Urothelium cell line (cell line): ENCODE measurements at regions not wholly inside any gene's neighbourhood (a gene's known extent, or its start where the extent isn't known, plus 50 kb on each side); places are given as distances from the start of the nearest gene placed in this dataset.
"Not testable (repeated sequence)": the region's sequence is repeated elsewhere in the genome, so short reads cannot be mapped to it uniquely, and the experiment has no call there.

ENCODE experiments used
- DNase-seq: peaks from one replicate; pipeline ENCODE4 v3.0.0; 2011; ENCODE audit warnings: low spot score, mixed read lengths
- FAIRE-seq: peaks from 2 replicates; lab custom pipeline; 2011; peaks lifted over from hg19 to GRCh38; lab: Jason Lieb, UNC

DNA sequence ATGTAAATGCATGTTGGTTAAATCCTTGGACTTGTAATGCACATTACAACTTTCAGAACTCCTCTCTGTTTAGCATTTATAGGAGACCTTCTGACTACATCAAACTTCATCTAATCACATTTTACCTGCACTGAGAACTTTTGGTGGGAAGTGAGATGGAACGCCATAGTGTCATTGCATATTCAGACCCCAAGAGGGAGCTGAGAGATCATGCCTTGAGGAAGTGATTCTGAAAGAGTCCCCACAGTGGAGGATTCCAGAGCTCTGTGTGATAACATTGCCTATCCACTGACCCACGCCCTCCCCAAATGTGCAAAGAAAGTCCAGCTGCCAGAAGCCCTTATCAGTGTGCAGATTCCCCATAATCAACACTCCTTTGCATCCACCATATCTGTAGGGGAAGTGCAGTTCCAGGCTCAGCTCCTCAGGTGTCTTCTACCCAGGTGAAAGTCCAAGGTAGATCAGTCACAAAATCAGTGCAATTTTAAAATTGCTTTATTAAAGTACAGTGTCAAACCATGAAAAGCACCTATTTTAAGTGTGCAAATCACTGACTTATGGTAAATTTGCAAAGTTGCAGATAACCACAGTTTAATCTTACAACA is 212.4 kb downstream of the RPIA start:
- FAIRE-seq (peak; percentile 84), DNase-seq (peak; percentile 58)

DNA sequence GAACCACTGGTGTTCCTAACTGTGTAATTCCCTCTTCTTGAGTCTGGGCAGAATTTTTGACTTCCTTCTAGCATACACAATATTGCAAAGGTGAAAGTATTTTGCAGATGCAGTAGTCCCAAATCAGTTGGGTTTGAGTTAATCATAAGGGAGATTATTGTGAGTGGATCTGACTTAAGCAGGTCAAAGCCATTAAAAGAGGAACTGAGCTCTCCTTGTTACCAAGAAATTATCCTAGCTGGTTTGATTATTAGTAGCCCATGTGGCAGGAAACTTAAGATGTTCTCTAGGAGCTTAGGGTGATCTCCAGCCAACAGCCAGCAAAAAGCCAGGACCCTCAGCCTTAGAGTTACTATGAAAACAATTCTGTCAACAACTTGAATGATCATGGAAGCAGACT is 221.8 kb downstream of the RPIA start:
- DNase-seq (no peak), FAIRE-seq (no peak)

GRCh38 chr2:88919087-88919738 is 227.7 kb downstream of the RPIA start:
- DNase-seq, result peak; percentile 37
- no peak for FAIRE-seq

DNA sequence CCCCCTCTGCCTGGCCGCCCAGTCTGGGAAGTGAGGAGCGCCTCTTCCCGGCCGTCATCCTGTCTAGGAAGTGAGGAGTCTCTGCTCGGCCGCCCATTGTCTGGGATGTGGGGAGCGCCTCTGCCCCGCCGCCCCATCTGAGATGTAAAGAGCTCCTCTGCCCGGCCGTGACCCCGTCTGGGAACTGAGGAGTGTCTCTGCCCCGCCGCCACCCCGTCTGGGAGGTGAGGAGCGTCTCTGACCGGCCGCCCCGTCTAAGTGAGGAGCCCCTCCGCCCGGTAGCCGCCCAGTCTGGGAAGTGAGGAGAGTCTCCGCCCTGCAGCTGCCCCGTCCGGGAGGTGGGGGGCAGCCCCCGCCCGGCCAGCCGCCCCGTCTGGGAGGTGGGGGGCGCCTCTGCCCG is 228.9 kb downstream of the RPIA start:
- FAIRE-seq, DNase-seq: not testable (repeated sequence)

GRCh38 chr2:88924533-88924932 is 233.1 kb downstream of the RPIA start:
- no peak for DNase-seq
- no peak for FAIRE-seq

- DNase-seq, result no peak
- FAIRE-seq, result no peak
Observed at GRCh38 chr2:88925770-88926462, 234.4 kb downstream of the RPIA start.

GRCh38 chr2:88927128-88927527 is 235.7 kb downstream of the RPIA start:
- DNase-seq (no peak), FAIRE-seq (no peak)

DNA sequence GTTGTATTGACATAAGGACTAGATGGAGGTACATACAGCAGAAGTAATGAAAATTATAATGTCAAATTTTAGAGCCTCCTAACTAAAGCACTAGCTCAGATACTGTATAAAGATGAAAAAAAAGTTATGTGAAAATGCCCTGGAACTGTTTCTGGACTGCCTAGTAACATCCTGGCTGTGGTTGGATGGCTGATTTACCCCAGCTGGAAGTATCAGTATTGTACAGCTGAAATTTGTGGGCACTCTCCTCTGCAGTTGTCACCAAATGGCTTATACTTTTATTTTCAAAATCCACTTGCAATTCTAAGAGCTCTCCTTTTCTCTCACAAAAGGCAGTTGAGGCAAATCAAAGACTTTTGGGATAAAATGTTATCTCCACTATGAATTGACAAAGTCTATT is 239.2 kb downstream of the RPIA start:
- FAIRE-seq, result no peak
- no peak for DNase-seq

GRCh38 chr2:88932686-88933085 is 241.2 kb downstream of the RPIA start:
- no peak for FAIRE-seq
- no peak for DNase-seq

DNA sequence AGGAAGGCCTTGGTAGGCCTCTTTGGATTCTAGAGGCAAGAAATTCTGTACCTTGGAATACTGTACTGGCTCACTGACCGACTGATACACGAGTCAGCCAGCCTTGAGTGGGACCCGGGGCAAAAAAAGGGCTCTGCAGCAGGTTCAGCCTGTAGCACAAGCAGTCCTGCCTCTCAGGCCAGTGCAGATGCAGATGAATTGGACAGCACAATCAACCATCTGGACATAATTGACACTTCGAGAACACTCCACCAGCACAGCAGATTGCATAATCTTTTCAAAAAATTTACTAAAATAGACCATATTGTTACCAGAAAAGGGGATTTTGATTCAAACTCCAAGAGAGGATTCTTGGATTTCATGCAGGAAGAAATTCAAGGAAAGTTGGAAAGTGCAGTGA is 241.6 kb downstream of the RPIA start:
- FAIRE-seq, result peak; percentile 20

GRCh38 chr2:88933980-88934379 is 242.5 kb downstream of the RPIA start:
- DNase-seq (peak; percentile 22), FAIRE-seq (no peak)

More for the DNA sequence above, 241.6 kb downstream of the RPIA start:
- DNase-seq, result no peak

DNA sequence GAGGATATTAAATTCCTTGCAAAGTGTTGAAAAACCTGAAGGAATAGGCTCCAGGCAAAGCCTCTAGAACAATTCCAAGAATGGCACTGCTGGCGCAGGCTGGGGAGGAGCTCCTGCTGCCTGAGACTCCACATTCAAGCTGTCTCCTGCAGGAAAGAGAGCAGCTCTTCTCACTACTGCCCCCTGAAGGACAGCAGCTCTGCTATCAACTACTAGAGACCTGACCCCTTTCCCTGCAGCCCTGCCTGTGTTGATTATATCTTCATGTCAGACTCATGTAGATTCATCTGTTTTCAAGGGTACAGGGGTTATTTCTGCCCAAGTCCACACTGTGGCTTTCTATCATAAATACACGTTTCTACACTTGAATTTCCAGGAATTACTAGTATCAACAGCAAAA is 249.7 kb downstream of the RPIA start:
- DNase-seq, FAIRE-seq: not testable (repeated sequence)

DNA sequence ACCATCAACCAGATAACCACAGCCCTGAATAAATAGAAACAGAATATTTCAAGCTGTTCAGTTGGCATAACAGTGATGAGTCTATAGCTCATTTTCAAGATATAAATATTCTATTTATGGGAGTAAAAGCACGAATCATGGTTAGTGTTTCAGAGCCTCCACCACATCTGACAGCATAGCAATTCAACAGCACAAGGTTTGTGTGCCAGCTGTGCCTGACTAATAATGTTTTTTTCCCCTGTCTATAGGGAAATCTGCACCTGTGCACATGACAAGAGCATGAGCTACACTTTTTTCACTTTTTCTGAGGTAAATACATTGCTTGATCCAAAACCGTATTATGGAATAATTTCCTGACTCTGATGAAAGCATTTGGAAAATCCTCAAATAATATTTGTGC is 251.3 kb downstream of the RPIA start:
- FAIRE-seq (no peak), DNase-seq (no peak)

GRCh38 chr2:88949336-88949735 is 257.9 kb downstream of the RPIA start:
- DNase-seq (no peak), FAIRE-seq (no peak)

GRCh38 chr2:88950010-88950409 is 258.5 kb downstream of the RPIA start:
- no peak for DNase-seq
- no peak for FAIRE-seq

DNA sequence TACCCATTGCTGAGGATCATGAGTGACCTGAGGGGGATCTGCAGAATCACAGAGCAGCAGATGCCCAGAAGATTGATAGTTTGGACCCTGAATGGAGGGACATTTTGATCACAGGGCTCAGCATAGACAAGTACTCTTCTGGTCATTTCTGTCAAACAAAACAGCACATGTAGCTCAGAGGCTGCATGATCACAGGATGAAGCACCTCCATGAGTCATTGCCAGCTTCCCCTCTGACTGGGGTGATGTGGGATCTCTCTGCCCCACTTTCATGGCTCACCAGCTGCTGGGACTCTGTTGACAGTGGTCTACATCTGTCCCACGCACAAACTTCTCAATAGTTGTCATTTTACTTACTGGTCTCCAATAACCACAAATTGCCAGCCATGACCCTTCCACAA is 264.1 kb downstream of the RPIA start:
- FAIRE-seq, result no peak
- DNase-seq, result no peak

- FAIRE-seq (no peak), DNase-seq (no peak)
Observed at GRCh38 chr2:88959480-88960204, 268.2 kb downstream of the RPIA start.

GRCh38 chr2:88961323-88961722 is 269.9 kb downstream of the RPIA start:
- FAIRE-seq, DNase-seq: not testable (repeated sequence)

- DNase-seq, result no peak
- no peak for FAIRE-seq
Observed at GRCh38 chr2:88967844-88968243, 276.4 kb downstream of the RPIA start.

DNA sequence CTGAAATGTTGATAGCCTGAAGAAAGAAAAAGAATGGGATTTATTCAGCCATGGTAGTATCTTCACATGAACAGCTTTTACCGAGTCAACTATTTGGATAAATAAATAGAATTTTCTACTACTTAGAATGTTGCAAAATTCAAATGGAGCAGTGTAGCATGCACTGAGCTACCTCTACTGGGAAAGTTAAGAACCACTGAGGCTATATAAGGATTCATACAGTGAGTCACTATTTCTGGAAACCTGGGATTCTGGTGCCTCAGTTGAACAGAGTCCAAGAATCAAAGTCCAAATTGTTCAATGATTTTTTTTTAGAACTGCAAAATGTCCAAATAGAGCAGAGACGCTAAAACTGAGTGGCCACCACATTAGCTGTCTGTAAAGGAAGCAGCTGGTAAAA is 286.5 kb downstream of the RPIA start:
- FAIRE-seq, DNase-seq: not testable (repeated sequence)

GRCh38 chr2:88978446-88978845 is 287.0 kb downstream of the RPIA start:
- not testable (repeated sequence) for FAIRE-seq, DNase-seq
